PC-9 (cell line): ENCODE measurements at regions not wholly inside any gene's neighbourhood (a gene's known extent, or its start where the extent isn't known, plus 50 kb on each side); places are given as distances from the start of the nearest gene placed in this dataset.
A peak's percentile ranks its signal among the peaks of the same experiment; 100 is the strongest.

ENCODE experiments used
- BruUV-seq: library from RNA; stranded (reverse); fragments of 400-500 nt; replicated peaks from 2 replicates; lab custom pipeline; 2021; lab: Mats Ljungman, UMichigan
- CTCF ChIA-PET: fragments of 300-600 bp; sonication (Branson Sonifier 250); formaldehyde crosslinking; loops from one replicate; lab custom pipeline; 2022; ENCODE audit warnings: antibody characterized with exemption; lab: Charles Lee
- POLR2A ChIA-PET: fragments of 300-600 bp; sonication (Branson Sonifier 250); formaldehyde crosslinking; loops from one replicate; lab custom pipeline; 2022; ENCODE audit warnings: antibody characterized with exemption; ENCODE audit not compliant: unreplicated experiment; lab: Charles Lee
- DNase-seq, 2 experiments: peaks; one replicate each; pipeline versions ENCODE4 v3.0.0 to v3.0.0-alpha.2; 2015 to 2022; ENCODE audit warnings: mixed read lengths in 1 of 2
- H2AFZ ChIP-seq: fragments of 200-600 bp; sonication (generic); 2 replicates; pipeline ENCODE4 v1.8.1; 2017; ENCODE audit warnings: antibody characterized with exemption
- H3F3A ChIP-seq: fragments of 200-600 bp; sonication (generic); 2 replicates; pipeline ENCODE4 v1.8.1; 2017; ENCODE audit warnings: antibody characterized with exemption, mild to moderate bottlenecking, low read depth; ENCODE audit not compliant: insufficient read depth
- H3K27ac ChIP-seq: fragments of 200-600 bp; sonication (generic); 2 replicates; pipeline ENCODE4 v1.6.1; 2016; ENCODE audit warnings: mixed run types
- H3K27me3 ChIP-seq: fragments of 200-600 bp; sonication (generic); 2 replicates; pipeline ENCODE4 v1.6.1; 2016; ENCODE audit warnings: low read depth, mixed run types; ENCODE audit not compliant: insufficient read depth
- H3K36me3 ChIP-seq: fragments of 200-600 bp; sonication (generic); 2 replicates; pipeline ENCODE4 v1.6.1; 2016; ENCODE audit warnings: low read depth, mixed run types
- H3K4me1 ChIP-seq: fragments of 200-600 bp; sonication (generic); replicated peaks from 2 replicates; pipeline ENCODE4 v1.6.1; 2016; ENCODE audit warnings: mixed run types; ENCODE audit not compliant: insufficient read depth
- H3K4me2 ChIP-seq: fragments of 200-600 bp; sonication (generic); 2 replicates; pipeline ENCODE4 v1.6.1; 2017; ENCODE audit warnings: mixed run types
- H3K4me3 ChIP-seq: fragments of 200-600 bp; sonication (generic); 2 replicates; pipeline ENCODE4 v1.6.1; 2016; ENCODE audit warnings: mixed run types
- H3K79me2 ChIP-seq: fragments of 200-600 bp; sonication (generic); 2 replicates; pipeline ENCODE4 v1.6.1; 2017; ENCODE audit warnings: low read depth, mixed run types
- H3K9me2 ChIP-seq: fragments of 200-600 bp; sonication (generic); 2 replicates; pipeline ENCODE4 v1.8.1; 2017; ENCODE audit warnings: mild to moderate bottlenecking; ENCODE audit not compliant: insufficient read depth
- H3K9me3 ChIP-seq: fragments of 200-600 bp; sonication (generic); 2 replicates; pipeline ENCODE4 v1.8.1; 2016; ENCODE audit warnings: low read depth; ENCODE audit not compliant: insufficient read depth
- H4K20me1 ChIP-seq: fragments of 200-600 bp; sonication (generic); 2 replicates; pipeline ENCODE4 v1.8.1; 2017; ENCODE audit not compliant: insufficient read depth
- CTCF ChIP-seq: fragments of 200-600 bp; sonication (generic); conservative IDR thresholded peaks from 2 replicates; pipeline ENCODE4 v1.6.1; 2017; ENCODE audit warnings: mixed run types, antibody characterized with exemption, mild to moderate bottlenecking, moderate library complexity
- EZH2 ChIP-seq: fragments of 200-600 bp; sonication (generic); IDR thresholded peaks from 2 replicates; pipeline ENCODE4 v1.8.0; 2017; ENCODE audit warnings: antibody characterized with exemption, low read depth
- intact Hi-C: fragments of 100-400 bp; cut with micrococcal nuclease; formaldehyde crosslinking; loops from one replicate; pipeline ENCODE4 v1.10.0; 2022; ENCODE audit not compliant: unreplicated experiment

GRCh38 chr5:38634568-38635369 is 78.3 kb upstream of the LIFR start:
- Histone ChIP-seq H3K9me2 (no peaks in the 10 kb centered on the region), H3K4me2 (no peak overlapping the region), H3K4me3 (no peak overlapping the region), H3K27me3 (no peaks in the 10 kb centered on the region), H3K79me2 (no peaks in the 10 kb centered on the region), H4K20me1 (no peaks in the 10 kb centered on the region), H3F3A (no peaks in the 10 kb centered on the region), H3K4me1 (peaks cover 14% of the 10 kb centered on the region), H3K9me3 (0 out of 2 replicates have a peak, but pooled peaks cover 2% of the 10 kb centered on the region), H2AFZ (no peak overlapping the region), H3K27ac (no peak overlapping the region), H3K36me3 (no peaks in the 10 kb centered on the region)
- DNase-seq = peak in 1 of 2 experiments; percentile 30
- intact Hi-C loops = loop anchor here (1.0 kb wide), 1 partner anchor 20 kb away; no protein-coding TSS in a partner anchor
- TF ChIP-seq EZH2 = no peak
- TF ChIP-seq CTCF = no peak
- ChIA-PET POLR2A (interaction anchor here (0.7 kb wide), 1 partner anchor 17 kb away, joined by 18 read pairs; no protein-coding TSS in a partner anchor), CTCF (interaction anchor here (0.7 kb wide), 1 partner anchor 25 kb away, joined by 8 read pairs; no protein-coding TSS in a partner anchor)
- no TSS peak for BruUV-seq

- ChIA-PET CTCF (interaction anchor here (0.7 to 2.3 kb wide), 3 partner anchors 12 to 195 kb away, joined by 3 to 6 read pairs (median 5); no protein-coding TSS in a partner anchor), POLR2A (interaction anchor here (0.6 to 1.0 kb wide), 3 partner anchors 22 to 167 kb away, joined by 3 to 6 read pairs (median 3); no protein-coding TSS in a partner anchor)
- Histone ChIP-seq H3K4me3 (0 out of 2 replicates have a peak overlapping the region, but pooled peaks have one; percentile 1), H3K4me1 (peaks cover 14% of the 10 kb centered on the region), H4K20me1 (no peaks in the 10 kb centered on the region), H3K27me3 (no peaks in the 10 kb centered on the region), H3F3A (no peaks in the 10 kb centered on the region), H3K9me2 (no peaks in the 10 kb centered on the region), H3K4me2 (peak overlapping the region; percentile 42), H3K9me3 (0 out of 2 replicates have a peak, but pooled peaks cover 2% of the 10 kb centered on the region), H2AFZ (peak overlapping the region; percentile 13; the same call in 1 of the 2 replicates), H3K79me2 (no peaks in the 10 kb centered on the region), H3K36me3 (no peaks in the 10 kb centered on the region), H3K27ac (no peak overlapping the region)
- intact Hi-C loops = loop anchor here (1.0 kb wide), 3 partner anchors 14 to 37 kb away; no protein-coding TSS in a partner anchor
- BruUV-seq = no TSS peak
- peak; percentile 60 to 82 for DNase-seq
- TF ChIP-seq EZH2 = no peak
- TF ChIP-seq CTCF = no peak
Observed at GRCh38 chr5:38636626-38637025, 80.2 kb upstream of the LIFR start.

GRCh38 chr5:38638656-38639055 is 82.2 kb upstream of the LIFR start:
- Histone ChIP-seq H3K9me3 (no peaks in the 10 kb centered on the region), H3K4me2 (no peak overlapping the region), H3F3A (no peaks in the 10 kb centered on the region), H3K4me3 (no peak overlapping the region), H3K36me3 (no peaks in the 10 kb centered on the region), H3K27ac (no peak overlapping the region), H3K27me3 (no peaks in the 10 kb centered on the region), H3K9me2 (no peaks in the 10 kb centered on the region), H3K79me2 (no peaks in the 10 kb centered on the region), H3K4me1 (peaks cover 14% of the 10 kb centered on the region), H4K20me1 (no peaks in the 10 kb centered on the region), H2AFZ (no peak overlapping the region)
- ChIA-PET POLR2A (no interaction called here), CTCF (no interaction called here)
- TF ChIP-seq EZH2 (no peak), CTCF (no peak)
- intact Hi-C loops = no loop called here
- DNase-seq = no peak
- no TSS peak for BruUV-seq
